HL-60/S4 treated with retinoic acid at 250 ng/mL for 4 days and 3 days (cell line): ENCODE measurements at regions not wholly inside any gene's neighbourhood (a gene's known extent, or its start where the extent isn't known, plus 50 kb on each side); places are given as distances from the start of the nearest gene placed in this dataset.
"Not testable (repeated sequence)": the region's sequence is repeated elsewhere in the genome, so short reads cannot be mapped to it uniquely, and the experiment has no call there.

Experiments used
- in situ Hi-C: fragments of 300-500 bp; cut with MboI; formaldehyde crosslinking; loops from 2 replicates; pipeline ENCODE4 v1.7.0; 2022; ENCODE audit warnings: low sequenced_read_pairs

DNA sequence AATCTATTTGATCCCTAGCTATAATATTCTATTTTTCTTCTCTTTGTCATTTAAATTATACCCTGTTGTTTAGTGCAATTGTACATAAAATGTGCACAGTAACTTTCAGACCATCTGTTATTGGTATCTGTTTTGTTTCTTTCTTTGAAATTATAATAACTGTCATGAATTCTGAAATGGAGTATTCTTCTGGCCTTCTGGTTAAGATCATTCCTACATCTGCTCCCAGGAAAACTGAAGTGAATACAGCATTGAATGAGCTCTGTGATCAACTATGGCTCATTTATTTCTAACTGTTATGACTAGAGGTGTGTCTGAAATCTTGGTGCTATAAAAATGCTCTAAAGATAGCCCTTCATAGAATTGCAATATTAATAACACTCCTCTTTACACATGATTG, 788.4 kb upstream of the TMEFF2 start:
- in situ Hi-C loops, result no loop called here

GRCh38 chr2:192978395-192978794, 783.7 kb upstream of the TMEFF2 start:
- in situ Hi-C loops, result no loop called here

GRCh38 chr2:192971981-192972380, 777.2 kb upstream of the TMEFF2 start:
- in situ Hi-C loops, result no loop called here

- in situ Hi-C loops, result no loop called here
Observed at GRCh38 chr2:192969055-192969454, 774.3 kb upstream of the TMEFF2 start.

DNA sequence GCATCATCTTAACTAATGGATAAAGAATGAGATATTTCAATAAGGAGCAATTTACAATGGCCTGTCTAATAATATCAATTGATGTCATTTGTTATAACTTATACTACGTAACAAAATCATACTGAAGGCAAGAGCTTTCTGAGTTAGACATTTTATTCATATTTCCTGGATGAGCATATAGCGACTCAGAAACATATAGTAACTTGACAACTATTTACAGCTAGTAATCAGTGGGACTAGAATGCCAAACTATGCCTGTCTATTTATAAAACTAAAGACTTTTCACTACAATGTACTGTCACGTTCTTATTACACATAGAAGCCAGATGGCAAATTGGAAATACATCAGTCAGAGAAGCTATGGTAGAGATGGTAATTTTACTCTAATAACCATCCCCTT, 766.2 kb upstream of the TMEFF2 start:
- in situ Hi-C loops, result no loop called here

- in situ Hi-C loops, result not testable (repeated sequence)
Observed at GRCh38 chr2:192958615-192959014, 763.9 kb upstream of the TMEFF2 start.

GRCh38 chr2:192957425-192957824, 762.7 kb upstream of the TMEFF2 start:
- in situ Hi-C loops, result no loop called here

GRCh38 chr2:192953116-192953515, 758.4 kb upstream of the TMEFF2 start:
- in situ Hi-C loops, result no loop called here

- in situ Hi-C loops, result no loop called here
Observed at GRCh38 chr2:192952245-192952644, 757.5 kb upstream of the TMEFF2 start.

GRCh38 chr2:192948316-192948715, 753.6 kb upstream of the TMEFF2 start:
- in situ Hi-C loops, result no loop called here

- in situ Hi-C loops, result no loop called here
Observed at GRCh38 chr2:192947352-192947751, 752.6 kb upstream of the TMEFF2 start.

DNA sequence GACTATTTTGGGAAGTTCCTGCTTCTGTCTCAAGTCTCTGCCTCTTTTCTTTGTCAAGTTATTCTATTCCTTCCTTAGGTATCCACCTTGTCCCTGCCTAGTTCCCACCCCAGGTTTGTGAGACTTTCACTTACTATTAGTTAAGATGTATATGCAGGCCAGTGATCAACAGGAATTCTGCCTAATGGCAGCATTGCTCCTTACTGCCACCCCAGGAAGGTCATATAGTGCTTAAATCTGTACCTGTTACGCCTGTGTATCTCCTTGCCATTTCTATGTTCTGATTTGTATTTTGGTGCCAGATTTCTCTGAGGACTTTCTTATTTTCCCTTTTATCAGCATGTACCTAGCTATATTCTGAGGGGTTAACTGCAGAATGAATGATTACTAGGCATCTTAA, 746.0 kb upstream of the TMEFF2 start:
- in situ Hi-C loops, result no loop called here

DNA sequence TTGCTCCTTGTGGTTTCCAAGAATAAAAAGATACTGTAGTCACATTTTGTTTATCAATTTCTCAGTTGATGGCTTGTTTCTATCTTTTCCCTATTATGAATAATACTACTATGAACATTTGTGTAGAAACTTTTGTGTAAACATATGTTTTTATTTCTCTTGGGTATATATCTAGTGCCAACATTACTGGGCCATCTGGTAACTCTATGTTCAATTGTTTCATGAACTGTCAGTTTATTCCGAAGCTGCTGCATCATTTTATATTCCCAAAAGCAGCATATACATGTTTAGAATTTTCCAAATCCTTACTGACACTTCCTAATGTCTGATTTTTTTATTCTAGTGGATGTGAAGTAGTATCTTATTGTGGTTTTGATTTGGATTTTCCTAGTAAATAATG, 737.6 kb upstream of the TMEFF2 start:
- in situ Hi-C loops, result no loop called here

- in situ Hi-C loops, result not testable (repeated sequence)
Observed at GRCh38 chr2:192921631-192922030, 726.9 kb upstream of the TMEFF2 start.

DNA sequence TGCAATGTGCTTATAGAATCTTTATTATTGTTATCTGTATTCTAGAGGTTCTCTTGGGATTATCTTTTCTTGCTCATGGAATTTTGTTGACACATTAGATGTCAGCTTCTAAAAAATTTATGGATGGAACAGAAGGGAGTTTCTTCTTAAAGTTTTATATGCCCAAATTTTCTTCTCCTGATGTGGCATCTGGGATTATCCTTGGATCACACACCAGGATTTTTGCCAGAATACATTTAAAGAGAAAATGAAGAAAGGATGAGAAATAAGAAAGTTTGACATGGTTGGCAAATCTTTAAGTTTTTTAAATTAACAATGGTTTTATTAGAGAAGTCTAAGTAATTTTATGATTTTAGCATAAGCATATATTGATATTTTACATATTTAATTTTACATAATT, 706.7 kb upstream of the TMEFF2 start:
- in situ Hi-C loops, result no loop called here

DNA sequence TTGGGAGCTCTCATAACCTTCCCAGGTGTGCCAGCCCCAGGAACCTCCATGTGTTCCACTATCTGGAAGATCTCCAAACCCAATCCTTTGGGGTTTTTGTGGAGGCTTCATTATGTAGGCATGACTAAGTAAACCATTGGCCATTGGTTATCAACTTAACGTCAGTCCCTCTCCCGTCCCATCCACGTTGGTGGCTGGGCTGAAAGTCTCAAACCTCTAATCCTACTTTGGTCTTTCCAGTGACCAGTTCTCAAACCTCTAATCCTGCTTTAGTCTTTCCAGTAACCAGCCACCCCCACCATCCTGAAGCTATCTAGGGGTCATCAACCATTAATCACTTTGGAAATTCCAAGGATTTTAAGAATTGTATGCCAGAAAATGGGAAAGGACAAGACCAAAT, 704.7 kb upstream of the TMEFF2 start:
- in situ Hi-C loops, result no loop called here

DNA sequence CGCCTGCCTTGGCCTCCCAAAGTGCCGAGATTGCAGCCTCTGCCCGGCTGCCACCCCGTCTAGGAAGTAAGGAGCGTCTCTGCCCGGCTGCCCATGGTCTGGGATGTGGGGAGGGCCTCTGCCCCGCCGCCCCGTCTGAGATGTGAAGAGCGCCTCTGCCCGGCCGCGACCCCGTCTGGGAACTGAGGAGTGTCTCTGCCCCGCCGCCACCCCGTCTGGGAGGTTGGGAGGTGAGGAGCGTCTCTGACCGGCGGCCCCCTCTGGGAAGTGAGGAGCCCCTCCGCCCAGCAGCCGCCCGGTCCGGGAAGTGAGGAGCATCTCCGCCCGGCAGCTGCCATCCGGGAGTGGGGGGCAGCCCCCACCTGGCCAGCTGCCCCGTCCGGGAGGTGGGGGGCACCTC, 699.2 kb upstream of the TMEFF2 start:
- in situ Hi-C loops, result not testable (repeated sequence)

- in situ Hi-C loops, result no loop called here
Observed at GRCh38 chr2:192888109-192888508, 693.4 kb upstream of the TMEFF2 start.

GRCh38 chr2:192887337-192887736, 692.6 kb upstream of the TMEFF2 start:
- in situ Hi-C loops, result no loop called here

DNA sequence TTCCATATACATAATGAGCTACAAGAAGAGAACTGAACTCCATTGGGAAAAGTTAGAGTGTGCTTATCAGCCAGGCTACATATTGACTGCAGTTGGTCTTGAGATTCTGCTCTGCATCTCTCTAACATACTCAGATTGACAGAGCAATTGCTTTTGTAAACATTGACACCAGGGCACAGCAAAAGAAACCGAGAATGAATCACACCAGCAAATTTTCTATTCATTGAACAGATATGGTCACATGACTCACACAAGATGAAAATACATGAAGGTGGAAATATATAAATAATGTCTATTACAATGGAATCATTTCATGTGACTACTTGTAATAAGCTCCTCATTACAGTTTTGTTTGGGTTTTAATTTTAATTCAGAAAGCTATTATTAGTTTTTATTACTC, 691.9 kb upstream of the TMEFF2 start:
- in situ Hi-C loops, result no loop called here

DNA sequence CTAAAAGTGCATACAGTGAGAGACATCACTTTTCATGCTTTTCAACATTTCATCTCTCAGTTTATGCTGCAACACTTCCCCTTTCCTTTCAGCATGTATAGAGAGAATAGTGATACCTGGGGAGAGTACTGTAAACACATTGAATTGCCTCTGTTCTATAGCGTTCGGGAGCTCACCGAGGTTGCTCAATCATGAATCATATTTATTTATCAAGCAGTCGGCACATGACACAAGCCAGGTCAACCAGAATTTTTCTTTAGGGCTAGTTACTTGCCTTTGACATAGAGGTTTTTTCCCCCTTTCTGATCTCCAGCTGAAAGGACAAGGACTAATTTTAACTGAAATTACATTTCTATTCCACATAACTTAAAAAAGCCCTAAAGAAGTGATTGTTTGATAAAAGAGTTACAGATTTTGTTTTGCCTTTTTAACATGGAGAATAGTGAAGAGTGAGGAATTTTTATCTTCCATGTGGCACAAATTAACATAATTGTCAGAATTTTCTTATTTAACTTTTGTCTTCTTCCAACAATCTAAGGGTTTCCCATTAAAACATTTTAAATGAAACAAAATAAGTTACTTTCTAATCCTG, 690.9 kb upstream of the TMEFF2 start:
- in situ Hi-C loops, result no loop called here

- in situ Hi-C loops, result no loop called here
Observed at GRCh38 chr2:192877159-192877558, 682.4 kb upstream of the TMEFF2 start.

DNA sequence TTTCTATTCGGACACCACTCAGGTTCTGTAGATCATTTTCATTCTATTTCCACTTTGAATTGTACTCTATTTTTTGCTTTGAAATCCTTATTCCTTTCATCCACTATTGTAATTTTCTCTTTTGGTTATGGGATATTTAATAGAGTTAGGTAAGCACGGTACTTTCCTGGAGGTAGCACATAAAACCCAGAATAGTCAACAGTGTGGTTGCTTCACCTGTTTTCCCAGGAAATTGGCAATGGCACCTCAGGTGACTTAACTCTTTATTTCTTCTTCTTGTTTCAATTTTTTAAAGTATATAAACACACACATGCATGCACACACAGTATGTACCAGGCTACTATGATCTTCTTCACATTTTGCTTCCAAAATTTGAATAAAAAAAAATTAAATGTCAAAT, 682.0 kb upstream of the TMEFF2 start:
- in situ Hi-C loops, result no loop called here

GRCh38 chr2:192854706-192855105, 660.0 kb upstream of the TMEFF2 start:
- in situ Hi-C loops, result no loop called here
